ENCODE measurements at regions not wholly inside any gene's neighbourhood (a gene's known extent, or its start where the extent isn't known, plus 50 kb on each side); places are given as distances from the start of the nearest gene placed in this dataset.

DNA sequence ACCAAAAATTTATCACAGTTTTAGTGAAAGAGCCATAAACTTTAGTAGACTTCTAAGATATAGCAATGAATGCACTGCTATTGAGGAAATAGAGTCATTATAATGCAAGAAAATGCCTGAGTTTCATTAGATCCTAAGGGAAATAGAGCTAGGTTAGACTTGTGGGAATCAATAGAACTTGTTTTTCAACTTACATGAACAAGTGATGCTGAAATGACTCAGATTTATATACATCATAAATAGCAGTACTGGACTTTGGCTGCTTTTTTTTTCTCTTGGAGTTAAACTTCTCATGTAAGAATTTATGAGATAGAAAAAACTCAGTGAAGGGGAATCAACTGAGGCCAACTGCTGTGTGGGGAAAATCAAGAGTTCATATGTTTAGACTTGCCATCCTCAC, 216.5 kb upstream of the AADAT start:
- Mint-ChIP-seq H3K36me3 (ENCODE audit: low read depth) (no peaks in the 10 kb centered on the region), H3K4me1 (no peaks in the 10 kb centered on the region), H3K4me3 (no peak overlapping the region), H3K9me3 (no peaks in the 10 kb centered on the region), H3K27me3 (ENCODE audit: insufficient read depth) (no peaks in the 10 kb centered on the region), H3K27ac (no peak overlapping the region)
- H3K27ac ChIP-seq (ENCODE audit: low read depth, low read length), result no peak overlapping the region
- no peaks in the 10 kb centered on the region for H3K36me3 ChIP-seq (ENCODE audit: control insufficient read depth, insufficient read depth, low read length)
- H3K27me3 ChIP-seq (ENCODE audit: control insufficient read depth, insufficient read depth, low read length, poor library complexity, severe bottlenecking), result no peaks in the 10 kb centered on the region
- no peak overlapping the region for H3K9ac ChIP-seq (ENCODE audit: extremely low read depth, low read length, poor library complexity, severe bottlenecking)
- H3K4me1 ChIP-seq (ENCODE audit: control insufficient read depth, insufficient read depth, low read length), result no peaks in the 10 kb centered on the region
- H3K4me3 ChIP-seq (ENCODE audit: low read length), result no peak overlapping the region
- TF ChIP-seq, protein P1, sequence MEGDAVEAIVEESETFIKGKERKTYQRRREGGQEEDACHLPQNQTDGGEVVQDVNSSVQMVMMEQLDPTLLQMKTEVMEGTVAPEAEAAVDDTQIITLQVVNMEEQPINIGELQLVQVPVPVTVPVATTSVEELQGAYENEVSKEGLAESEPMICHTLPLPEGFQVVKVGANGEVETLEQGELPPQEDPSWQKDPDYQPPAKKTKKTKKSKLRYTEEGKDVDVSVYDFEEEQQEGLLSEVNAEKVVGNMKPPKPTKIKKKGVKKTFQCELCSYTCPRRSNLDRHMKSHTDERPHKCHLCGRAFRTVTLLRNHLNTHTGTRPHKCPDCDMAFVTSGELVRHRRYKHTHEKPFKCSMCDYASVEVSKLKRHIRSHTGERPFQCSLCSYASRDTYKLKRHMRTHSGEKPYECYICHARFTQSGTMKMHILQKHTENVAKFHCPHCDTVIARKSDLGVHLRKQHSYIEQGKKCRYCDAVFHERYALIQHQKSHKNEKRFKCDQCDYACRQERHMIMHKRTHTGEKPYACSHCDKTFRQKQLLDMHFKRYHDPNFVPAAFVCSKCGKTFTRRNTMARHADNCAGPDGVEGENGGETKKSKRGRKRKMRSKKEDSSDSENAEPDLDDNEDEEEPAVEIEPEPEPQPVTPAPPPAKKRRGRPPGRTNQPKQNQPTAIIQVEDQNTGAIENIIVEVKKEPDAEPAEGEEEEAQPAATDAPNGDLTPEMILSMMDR (conservative IDR thresholded peaks at IDR 0.05), result no peak
- no peak for DNase-seq
- no peaks in the 10 kb centered on the region for H3K9me3 ChIP-seq (ENCODE audit: control insufficient read depth, low read length)

GRCh38 chr4:170305627-170306026, 215.9 kb upstream of the AADAT start:
- no peaks in the 10 kb centered on the region for H3K9me3 ChIP-seq (ENCODE audit: control insufficient read depth, low read length)
- TF ChIP-seq, protein P1 (conservative IDR thresholded peaks at IDR 0.05), result no peak

DNA sequence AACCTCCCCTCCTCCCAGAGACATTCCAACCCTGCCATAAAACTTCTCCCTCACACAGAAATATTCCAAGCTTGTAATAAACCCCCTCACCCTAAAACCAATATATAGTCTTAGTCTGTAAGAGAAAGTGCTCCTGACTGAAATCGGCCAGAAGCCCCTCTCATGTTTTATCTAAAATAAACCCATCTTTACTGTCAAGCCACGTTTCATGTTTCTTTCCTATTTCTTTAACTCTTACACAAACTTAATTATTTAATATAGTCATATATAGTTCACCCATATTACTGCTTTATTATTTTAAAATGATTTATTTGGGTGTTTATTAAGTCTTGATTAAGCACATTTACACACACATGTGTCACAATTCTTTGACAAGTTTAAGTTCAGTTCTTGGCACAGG, 191.3 kb upstream of the AADAT start:
- H3K27ac Mint-ChIP-seq, result no peak overlapping the region
- H3K9ac ChIP-seq (ENCODE audit: extremely low read depth, low read length, poor library complexity, severe bottlenecking), result no peak overlapping the region
- no peak overlapping the region for H3K4me3 Mint-ChIP-seq
- H3K27me3 ChIP-seq (ENCODE audit: control insufficient read depth, insufficient read depth, low read length, poor library complexity, severe bottlenecking), result no peaks in the 10 kb centered on the region
- peaks cover 36% of the 10 kb centered on the region for H3K36me3 Mint-ChIP-seq (ENCODE audit: low read depth)
- H3K27me3 Mint-ChIP-seq (ENCODE audit: insufficient read depth), result no peaks in the 10 kb centered on the region
- WGBS, 2 experiments (ENCODE audit: insufficient coverage in 1 of 2, insufficient read length in 1 of 2), result 96% methylated on average over 2 of the region's 2 CpGs; no CpG with 5 or more reads in 1 of the 2 experiments
- H3K4me3 ChIP-seq (ENCODE audit: low read length), result peak overlapping the region; percentile 51
- no peaks in the 10 kb centered on the region for H3K4me1 ChIP-seq (ENCODE audit: control insufficient read depth, insufficient read depth, low read length)
- TF ChIP-seq, protein P1 (conservative IDR thresholded peaks at IDR 0.05), result no peak
- peaks cover 65% of the 10 kb centered on the region for H3K9me3 ChIP-seq (ENCODE audit: control insufficient read depth, low read length)
- H3K27ac ChIP-seq (ENCODE audit: low read depth, low read length), result no peak overlapping the region
- peaks cover 46% of the 10 kb centered on the region for H3K9me3 Mint-ChIP-seq
- peaks cover 59% of the 10 kb centered on the region for H3K36me3 ChIP-seq (ENCODE audit: control insufficient read depth, insufficient read depth, low read length)
- H3K4me1 Mint-ChIP-seq, result peaks cover 8% of the 10 kb centered on the region
- DNase-seq, result no peak

More at GRCh38 chr4:170305627-170306026, 215.9 kb upstream of the AADAT start:
- DNase-seq, result no peak
- H3K4me3 Mint-ChIP-seq, result no peak overlapping the region
- Histone ChIP-seq H3K4me1 (ENCODE audit: control insufficient read depth, insufficient read depth, low read length) (no peaks in the 10 kb centered on the region), H3K9ac (ENCODE audit: extremely low read depth, low read length, poor library complexity, severe bottlenecking) (no peak overlapping the region), H3K4me3 (ENCODE audit: low read length) (no peak overlapping the region), H3K36me3 (ENCODE audit: control insufficient read depth, insufficient read depth, low read length) (no peaks in the 10 kb centered on the region), H3K27ac (ENCODE audit: low read depth, low read length) (no peak overlapping the region), H3K27me3 (ENCODE audit: control insufficient read depth, insufficient read depth, low read length, poor library complexity, severe bottlenecking) (no peaks in the 10 kb centered on the region)
- H3K36me3 Mint-ChIP-seq (ENCODE audit: low read depth), result no peaks in the 10 kb centered on the region
- H3K9me3 Mint-ChIP-seq, result no peaks in the 10 kb centered on the region
- H3K27me3 Mint-ChIP-seq (ENCODE audit: insufficient read depth), result no peaks in the 10 kb centered on the region
- WGBS, 2 experiments (ENCODE audit: insufficient coverage in 1 of 2, insufficient read length in 1 of 2), result 91 to 100% methylated on average over 1 to 2 of the region's 2 CpGs
- no peak overlapping the region for H3K27ac Mint-ChIP-seq
- no peaks in the 10 kb centered on the region for H3K4me1 Mint-ChIP-seq
